GM23338 (cell line): ENCODE measurements at regions not wholly inside any gene's neighbourhood (a gene's known extent, or its start where the extent isn't known, plus 50 kb on each side); places are given as distances from the start of the nearest gene placed in this dataset.

Experiments
- ATAC-seq: fragments of 200-7000 bp; cut with Tn5 transposase; 3 replicates; pipeline ENCODE4 v1.9.1; 2020
- DNase-seq: peaks from one replicate; pipeline ENCODE4 v3.0.0-alpha.2; 2015; ENCODE audit warnings: low spot score
- H2AFZ ChIP-seq: fragments of 200-600 bp; sonication (generic); 2 replicates; pipeline ENCODE4 v1.8.0; 2016; ENCODE audit warnings: antibody characterized with exemption, mild to moderate bottlenecking, moderate library complexity
- H3F3A ChIP-seq: fragments of 200-600 bp; sonication (generic); replicated peaks from 2 replicates; pipeline ENCODE4 v1.8.0; 2017; ENCODE audit warnings: antibody characterized with exemption, mixed run types, low read depth
- H3K27ac ChIP-seq: fragments of 200-600 bp; sonication (generic); 2 replicates; pipeline ENCODE4 v1.6.1; 2016; ENCODE audit warnings: low read depth
- H3K27me3 ChIP-seq: fragments of 200-600 bp; sonication (generic); 2 replicates; pipeline ENCODE4 v1.8.0; 2016; ENCODE audit warnings: mild to moderate bottlenecking, mixed run types, moderate library complexity; ENCODE audit not compliant: insufficient read depth
- H3K36me3 ChIP-seq: fragments of 200-600 bp; sonication (generic); 2 replicates; pipeline ENCODE4 v1.8.0; 2016; ENCODE audit warnings: mild to moderate bottlenecking; ENCODE audit not compliant: insufficient read depth
- H3K4me1 ChIP-seq: fragments of 200-600 bp; sonication (generic); 2 replicates; pipeline ENCODE4 v1.8.0; 2016; ENCODE audit warnings: mild to moderate bottlenecking, moderate library complexity; ENCODE audit not compliant: insufficient read depth
- H3K4me2 ChIP-seq: fragments of 200-600 bp; sonication (generic); 2 replicates; pipeline ENCODE4 v1.7.1; 2017; ENCODE audit warnings: mixed run types
- H3K4me3 ChIP-seq: fragments of 200-600 bp; sonication (generic); 2 replicates; pipeline ENCODE4 v1.6.1; 2016; ENCODE audit warnings: mixed run types
- H3K79me2 ChIP-seq: fragments of 200-600 bp; sonication (generic); replicated peaks from 2 replicates; pipeline ENCODE4 v1.8.0; 2017; ENCODE audit warnings: mild to moderate bottlenecking; ENCODE audit not compliant: insufficient read depth
- H3K9me2 ChIP-seq: fragments of 200-600 bp; sonication (generic); 2 replicates; pipeline ENCODE4 v1.8.0; 2017; ENCODE audit not compliant: insufficient read depth
- H4K20me1 ChIP-seq: fragments of 200-600 bp; sonication (generic); replicated peaks from 2 replicates; pipeline ENCODE4 v1.8.0; 2017; ENCODE audit warnings: mild to moderate bottlenecking; ENCODE audit not compliant: insufficient read depth
- H3K27ac Mint-ChIP-seq: 2 replicates; pipeline ENCODE4 v1.8.0; 2020; ENCODE audit warnings: inconsistent platforms, mild to moderate bottlenecking, moderate library complexity, mixed read lengths
- H3K27me3 Mint-ChIP-seq: 3 replicates; pipeline ENCODE4 v1.8.0; 2022; ENCODE audit warnings: low read depth, mild to moderate bottlenecking, moderate library complexity, mixed read lengths, inconsistent platforms; ENCODE audit not compliant: insufficient read depth, poor library complexity
- H3K36me3 Mint-ChIP-seq: 3 replicates; pipeline ENCODE4 v1.8.0; 2021; ENCODE audit warnings: low read depth, mild to moderate bottlenecking, inconsistent platforms, moderate library complexity, mixed read lengths
- H3K4me1 Mint-ChIP-seq: 3 replicates; pipeline ENCODE4 v1.8.0; 2020; ENCODE audit warnings: mild to moderate bottlenecking, inconsistent platforms, mixed read lengths
- H3K4me3 Mint-ChIP-seq: 3 replicates; pipeline ENCODE4 v1.8.0; 2021; ENCODE audit warnings: moderate library complexity, mild to moderate bottlenecking, inconsistent platforms, mixed read lengths
- H3K9me3 Mint-ChIP-seq: 3 replicates; pipeline ENCODE4 v1.8.0; 2020; ENCODE audit warnings: moderate library complexity, mild to moderate bottlenecking, inconsistent platforms, mixed read lengths
- CREB1 ChIP-seq: fragments of 250-450 bp; sonication (Bioruptor Pico); IDR thresholded peaks from 2 replicates; pipeline ENCODE4 v1.5.0; 2020; ENCODE audit warnings: low read depth, mild to moderate bottlenecking, moderate library complexity
- CTCF ChIP-seq, 2 experiments: fragments of 200-600 bp in 1 of 2; sonication (generic) in 1 of 2; conservative IDR thresholded peaks; 2 replicates each; pipeline versions ENCODE4 v1.5.1 to v1.6.1; 2016 to 2017; ENCODE audit warnings: antibody characterized with exemption in 2 of 2, low read depth in 2 of 2, mild to moderate bottlenecking in 2 of 2, moderate library complexity in 1 of 2
- EZH2 ChIP-seq: fragments of 200-600 bp; sonication (generic); IDR thresholded peaks from one replicate; pipeline ENCODE4 v1.8.0; 2017; ENCODE audit warnings: antibody characterized with exemption, mild to moderate bottlenecking, low read depth; ENCODE audit not compliant: unreplicated experiment
- EZH2phosphoT487 ChIP-seq: fragments of 200-600 bp; sonication (generic); IDR thresholded peaks from one replicate; pipeline ENCODE4 v1.8.1; 2018; ENCODE audit warnings: antibody characterized with exemption; ENCODE audit not compliant: unreplicated experiment
- JUNB ChIP-seq: IDR thresholded peaks from one replicate; pipeline ENCODE4 v1.6.1; 2016; ENCODE audit warnings: antibody characterized with exemption; ENCODE audit not compliant: unreplicated experiment
- NANOG ChIP-seq: IDR thresholded peaks from 2 replicates; pipeline ENCODE4 v1.6.1; 2016; ENCODE audit warnings: antibody characterized with exemption, borderline replicate concordance
- POLR2AphosphoS5 ChIP-seq: IDR thresholded peaks from 2 replicates; pipeline ENCODE4 v1.6.1; 2016; ENCODE audit warnings: antibody characterized with exemption, low read depth
- REST ChIP-seq: IDR thresholded peaks from one replicate; pipeline ENCODE4 v1.6.1; 2018; ENCODE audit warnings: antibody characterized with exemption; ENCODE audit not compliant: unreplicated experiment
- ZNF114 ChIP-seq: fragments of 250-450 bp; sonication (Bioruptor Pico); IDR thresholded peaks from 2 replicates; pipeline ENCODE4 v1.5.0; 2020; ENCODE audit warnings: mild to moderate bottlenecking, moderate library complexity
- ZNF331 ChIP-seq: fragments of 250-450 bp; sonication (Bioruptor Pico); IDR thresholded peaks from 2 replicates; pipeline ENCODE4 v1.5.0; 2020; ENCODE audit warnings: low read depth, mild to moderate bottlenecking, moderate library complexity
- ZNF462 ChIP-seq: fragments of 250-450 bp; sonication (Bioruptor Pico); IDR thresholded peaks from 2 replicates; pipeline ENCODE4 v1.5.0; 2020; ENCODE audit warnings: mild to moderate bottlenecking, moderate library complexity

GRCh38 chr5:168055141-168055683 is 236.2 kb upstream of the WWC1 start (continued):
- TF ChIP-seq ZNF462 (CRISPR knock-in tag): no peak

- Histone ChIP-seq H3K36me3 (no peaks in the 10 kb centered on the region), H3K9me2 (no peaks in the 10 kb centered on the region; the same call in 1 of the 2 replicates), H3K27me3 (no peaks in the 10 kb centered on the region), H3K27ac (no peak overlapping the region), H3K4me3 (no peak overlapping the region), H4K20me1 (no peaks in the 10 kb centered on the region), H3K4me2 (no peak overlapping the region), H2AFZ (no peak overlapping the region), H3K4me1 (no peaks in the 10 kb centered on the region), H3K79me2 (no peaks in the 10 kb centered on the region), H3F3A (no peaks in the 10 kb centered on the region)
- H3K4me3 Mint-ChIP-seq: no peak overlapping the region
- peaks cover 2% of the 10 kb centered on the region for H3K27me3 Mint-ChIP-seq
- no peak for ATAC-seq
- peaks cover 12% of the 10 kb centered on the region for H3K9me3 Mint-ChIP-seq
- no peak overlapping the region for H3K27ac Mint-ChIP-seq
- peaks cover 5% of the 10 kb centered on the region; the same call in 2 of the 3 replicates for H3K36me3 Mint-ChIP-seq
- DNase-seq: no peak
- no peaks in the 10 kb centered on the region for H3K4me1 Mint-ChIP-seq
- no peak for TF ChIP-seq NANOG
- no peak for TF ChIP-seq EZH2phosphoT487
- no peak for TF ChIP-seq POLR2AphosphoS5
- TF ChIP-seq EZH2: no peak
- TF ChIP-seq CREB1: no peak
- no peak for TF ChIP-seq ZNF114
- no peak for TF ChIP-seq JUNB
- TF ChIP-seq ZNF331 (CRISPR knock-in tag): no peak
- no peak for TF ChIP-seq REST
- TF ChIP-seq CTCF (conservative IDR thresholded peaks at IDR 0.05; ENCODE audit: low read depth in 2 of 2): no peak
Observed at GRCh38 chr5:168055961-168056360, 235.5 kb upstream of the WWC1 start.
